ENCODE measurements at regions not wholly inside any gene's neighbourhood (a gene's known extent, or its start where the extent isn't known, plus 50 kb on each side); places are given as distances from the start of the nearest gene placed in this dataset.

GRCh38 chr18:73717570-73717969 is 430.1 kb downstream of the FBXO15 start:
- DNase-seq, result no peak

- no peak for DNase-seq
Measured at GRCh38 chr18:73715210-73715670, 432.4 kb downstream of the FBXO15 start.

GRCh38 chr18:73714466-73714865 is 433.2 kb downstream of the FBXO15 start:
- no peak for DNase-seq

- DNase-seq, result no peak
Measured at GRCh38 chr18:73711256-73711655, 436.4 kb downstream of the FBXO15 start.

GRCh38 chr18:73708591-73708990 is 439.0 kb downstream of the FBXO15 start:
- no peak for DNase-seq

GRCh38 chr18:73707035-73707434 is 440.6 kb downstream of the FBXO15 start:
- no peak for DNase-seq

- no peak for DNase-seq
Measured at GRCh38 chr18:73697353-73697752, 450.3 kb downstream of the FBXO15 start.

GRCh38 chr18:73696698-73697097 is 450.9 kb downstream of the FBXO15 start:
- no peak for DNase-seq

GRCh38 chr18:73696171-73696570 is 451.5 kb downstream of the FBXO15 start:
- DNase-seq, result no peak

- DNase-seq, result no peak
Measured at GRCh38 chr18:73693091-73693490, 454.5 kb downstream of the FBXO15 start.

GRCh38 chr18:73691624-73692023 is 456.0 kb downstream of the FBXO15 start:
- DNase-seq, result no peak

- no peak for DNase-seq
Measured at GRCh38 chr18:73691118-73691517, 456.5 kb downstream of the FBXO15 start.

- no peak for DNase-seq
Measured at GRCh38 chr18:73690222-73690621, 457.4 kb downstream of the FBXO15 start.

GRCh38 chr18:73688851-73689711 is 458.6 kb downstream of the FBXO15 start:
- DNase-seq, result no peak

GRCh38 chr18:73688161-73688560 is 459.5 kb downstream of the FBXO15 start:
- no peak for DNase-seq

- no peak for DNase-seq
Measured at GRCh38 chr18:73684647-73685046, 463.0 kb downstream of the FBXO15 start.

GRCh38 chr18:73683409-73684238 is 464.0 kb downstream of the FBXO15 start:
- DNase-seq, result no peak

GRCh38 chr18:73681912-73682311 is 465.7 kb downstream of the FBXO15 start:
- DNase-seq, result no peak

GRCh38 chr18:73681398-73681797 is 466.2 kb downstream of the FBXO15 start:
- DNase-seq, result no peak

- no peak for DNase-seq
Measured at GRCh38 chr18:73679941-73680712, 467.5 kb downstream of the FBXO15 start.

GRCh38 chr18:73677450-73677849 is 470.2 kb downstream of the FBXO15 start:
- DNase-seq, result no peak

- no peak for DNase-seq
Measured at GRCh38 chr18:73674125-73674865, 473.3 kb downstream of the FBXO15 start.
